ENCODE measurements at regions not wholly inside any gene's neighbourhood (a gene's known extent, or its start where the extent isn't known, plus 50 kb on each side); places are given as distances from the start of the nearest gene placed in this dataset.

GRCh38 chr3:26515351-26515750 lies 107.2 kb upstream of the LRRC3B start:
- no peak for TF ChIP-seq CTCF (IDR thresholded peaks at IDR 0.05; ENCODE audit: poor library complexity, severe bottlenecking)
- no peak for ATAC-seq (ENCODE audit: low read depth)
- no peak overlapping the region for H3K27ac ChIP-seq (ENCODE audit: poor library complexity, severe bottlenecking)
- no peaks in the 10 kb centered on the region for H3K9me3 ChIP-seq (ENCODE audit: severe bottlenecking)
- no peak for DNase-seq (ENCODE audit: low spot score)
- H3K36me3 ChIP-seq (ENCODE audit: low read depth): no peaks in the 10 kb centered on the region
- H3K4me1 ChIP-seq (ENCODE audit: insufficient read depth, poor library complexity, severe bottlenecking): no peaks in the 10 kb centered on the region
- no peak overlapping the region for H3K4me3 ChIP-seq (ENCODE audit: severe bottlenecking)
- H3K27me3 ChIP-seq (ENCODE audit: insufficient read depth, poor library complexity, severe bottlenecking): no peaks in the 10 kb centered on the region

GRCh38 chr3:26521261-26521660 lies 101.3 kb upstream of the LRRC3B start:
- DNase-seq (ENCODE audit: low spot score) (no peak), ATAC-seq (ENCODE audit: low read depth) (no peak)
- no peaks in the 10 kb centered on the region for H3K4me1 ChIP-seq (ENCODE audit: insufficient read depth, poor library complexity, severe bottlenecking)
- no peak overlapping the region for H3K4me3 ChIP-seq (ENCODE audit: severe bottlenecking)
- H3K27ac ChIP-seq (ENCODE audit: poor library complexity, severe bottlenecking): no peak overlapping the region
- no peaks in the 10 kb centered on the region for H3K27me3 ChIP-seq (ENCODE audit: insufficient read depth, poor library complexity, severe bottlenecking)
- H3K9me3 ChIP-seq (ENCODE audit: severe bottlenecking): peaks cover 7% of the 10 kb centered on the region
- no peaks in the 10 kb centered on the region for H3K36me3 ChIP-seq (ENCODE audit: low read depth)
- TF ChIP-seq CTCF (IDR thresholded peaks at IDR 0.05; ENCODE audit: poor library complexity, severe bottlenecking): no peak

GRCh38 chr3:26522919-26523318 lies 99.7 kb upstream of the LRRC3B start:
- no peak for DNase-seq (ENCODE audit: low spot score)
- no peak for TF ChIP-seq CTCF (IDR thresholded peaks at IDR 0.05; ENCODE audit: poor library complexity, severe bottlenecking)
- peaks cover 7% of the 10 kb centered on the region for H3K9me3 ChIP-seq (ENCODE audit: severe bottlenecking)
- no peak for ATAC-seq (ENCODE audit: low read depth)
- H3K4me3 ChIP-seq (ENCODE audit: severe bottlenecking): no peak overlapping the region
- H3K27me3 ChIP-seq (ENCODE audit: insufficient read depth, poor library complexity, severe bottlenecking): no peaks in the 10 kb centered on the region
- no peaks in the 10 kb centered on the region for H3K36me3 ChIP-seq (ENCODE audit: low read depth)
- no peak overlapping the region for H3K27ac ChIP-seq (ENCODE audit: poor library complexity, severe bottlenecking)
- no peaks in the 10 kb centered on the region for H3K4me1 ChIP-seq (ENCODE audit: insufficient read depth, poor library complexity, severe bottlenecking)

GRCh38 chr3:26525013-26525412 lies 97.6 kb upstream of the LRRC3B start:
- no peaks in the 10 kb centered on the region for H3K4me1 ChIP-seq (ENCODE audit: insufficient read depth, poor library complexity, severe bottlenecking)
- TF ChIP-seq CTCF (IDR thresholded peaks at IDR 0.05; ENCODE audit: poor library complexity, severe bottlenecking): no peak
- H3K27me3 ChIP-seq (ENCODE audit: insufficient read depth, poor library complexity, severe bottlenecking): no peaks in the 10 kb centered on the region
- ATAC-seq (ENCODE audit: low read depth) (no peak), DNase-seq (ENCODE audit: low spot score) (no peak)
- no peaks in the 10 kb centered on the region for H3K36me3 ChIP-seq (ENCODE audit: low read depth)
- H3K27ac ChIP-seq (ENCODE audit: poor library complexity, severe bottlenecking): no peak overlapping the region
- peaks cover 7% of the 10 kb centered on the region for H3K9me3 ChIP-seq (ENCODE audit: severe bottlenecking)
- H3K4me3 ChIP-seq (ENCODE audit: severe bottlenecking): no peak overlapping the region

GRCh38 chr3:26535151-26535550 lies 87.4 kb upstream of the LRRC3B start:
- no peaks in the 10 kb centered on the region for H3K9me3 ChIP-seq (ENCODE audit: severe bottlenecking)
- no peak overlapping the region for H3K4me3 ChIP-seq (ENCODE audit: severe bottlenecking)
- no peak for TF ChIP-seq CTCF (IDR thresholded peaks at IDR 0.05; ENCODE audit: poor library complexity, severe bottlenecking)
- H3K27me3 ChIP-seq (ENCODE audit: insufficient read depth, poor library complexity, severe bottlenecking): no peaks in the 10 kb centered on the region
- H3K4me1 ChIP-seq (ENCODE audit: insufficient read depth, poor library complexity, severe bottlenecking): no peaks in the 10 kb centered on the region
- H3K36me3 ChIP-seq (ENCODE audit: low read depth): no peaks in the 10 kb centered on the region
- H3K27ac ChIP-seq (ENCODE audit: poor library complexity, severe bottlenecking): no peak overlapping the region
- DNase-seq (ENCODE audit: low spot score) (no peak), ATAC-seq (ENCODE audit: low read depth) (no peak)
